ENCODE measurements at regions not wholly inside any gene's neighbourhood (a gene's known extent, or its start where the extent isn't known, plus 50 kb on each side); places are given as distances from the start of the nearest gene placed in this dataset.
"Not testable (repeated sequence)": the region's sequence is repeated elsewhere in the genome, so short reads cannot be mapped to it uniquely, and the experiment has no call there.

DNA sequence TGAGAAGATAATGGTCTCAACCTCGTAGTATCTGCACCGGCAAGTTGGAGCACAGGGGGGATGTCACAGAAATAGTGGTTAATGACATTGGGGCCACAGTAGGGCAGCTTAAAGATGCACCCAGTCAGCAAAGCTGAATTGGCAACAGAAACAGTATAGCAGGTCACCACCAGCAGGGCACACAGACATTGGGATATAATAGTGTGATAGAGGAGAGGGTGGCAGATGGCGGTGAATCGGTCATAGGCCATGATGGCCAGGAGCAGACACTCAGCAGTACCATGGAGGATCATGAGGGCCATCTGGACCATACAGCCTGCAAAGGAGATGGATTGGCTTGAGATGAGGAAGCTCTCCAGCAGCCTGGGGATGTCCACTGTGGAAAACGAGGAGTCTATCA, 106.0 kb upstream of the OR9Q1 start:
- no peak for DNase-seq (ENCODE audit: low read depth)

DNA sequence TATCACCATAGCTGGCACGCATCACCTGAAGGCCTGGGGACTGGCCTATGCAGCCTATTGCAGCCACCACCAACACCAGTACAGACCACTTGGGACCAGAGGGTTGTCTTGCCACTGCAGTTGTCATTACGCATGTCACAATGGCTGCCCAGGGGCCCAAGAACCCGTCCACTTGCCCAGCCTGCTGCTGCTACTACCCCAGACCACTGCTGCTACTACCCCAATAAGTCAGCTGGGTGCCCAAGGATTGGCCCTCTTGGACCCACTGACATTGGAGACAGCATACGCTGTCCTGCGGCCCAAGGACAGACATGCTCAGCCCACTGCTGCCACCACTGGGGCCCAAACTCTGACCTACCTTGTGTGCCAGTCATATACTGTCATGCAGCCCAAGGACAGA, 102.7 kb upstream of the OR9Q1 start:
- no peak for DNase-seq (ENCODE audit: low read depth)

DNA sequence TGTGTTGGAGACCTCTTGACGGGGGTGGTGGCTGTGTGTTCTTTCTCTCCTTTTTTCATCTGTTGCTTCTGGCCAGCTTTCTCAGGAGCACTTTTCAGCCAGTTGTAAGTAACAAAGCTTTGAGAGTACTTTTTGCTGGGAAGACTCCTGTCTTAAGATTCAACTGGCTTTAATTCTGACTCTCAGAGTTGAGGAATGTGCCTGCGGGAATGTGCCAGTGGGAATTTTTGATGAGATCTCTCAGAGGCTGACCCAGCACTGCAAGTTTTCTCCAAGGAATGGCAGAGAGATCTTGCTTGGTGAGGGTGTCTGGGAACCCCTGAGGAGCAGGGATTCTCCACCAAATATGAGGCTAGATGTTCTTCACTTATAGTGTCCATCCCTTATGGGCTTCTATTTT, 91.6 kb upstream of the OR9Q1 start:
- DNase-seq (ENCODE audit: low read depth), result no peak

DNA sequence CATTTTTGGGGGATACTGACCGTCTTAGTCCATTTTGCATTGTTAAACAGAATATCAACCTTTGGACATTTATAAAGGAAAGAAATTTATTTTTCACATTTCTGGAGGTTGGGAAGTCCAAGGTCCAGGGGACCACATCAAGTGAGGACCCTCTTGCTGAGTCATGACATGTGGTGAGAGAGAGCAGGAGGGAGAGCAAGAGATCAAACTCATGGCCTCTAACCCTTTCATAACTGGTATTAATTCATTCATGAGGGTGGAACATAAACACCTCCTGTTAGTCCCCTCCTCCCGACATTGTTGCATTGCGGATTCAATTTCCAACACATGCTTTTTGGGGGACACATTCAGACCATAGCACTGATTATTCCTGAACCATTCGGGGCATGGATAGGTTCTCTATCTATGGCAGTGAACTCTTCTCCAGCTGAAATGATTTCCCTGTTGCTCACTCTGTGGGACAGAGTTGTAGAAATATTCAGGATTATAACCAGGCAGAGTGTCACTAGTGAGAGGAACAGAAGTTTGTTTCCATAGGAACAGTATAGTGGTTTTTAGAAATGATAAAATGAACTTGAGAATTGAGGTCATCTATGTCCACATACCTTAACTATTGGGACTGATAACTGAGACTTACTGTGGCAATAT, 88.2 kb upstream of the OR9Q1 start:
- DNase-seq (ENCODE audit: low read depth), result no peak

- no peak for DNase-seq (ENCODE audit: low read depth)
Observed at GRCh38 chr11:57936050-57936418, 87.6 kb upstream of the OR9Q1 start.

GRCh38 chr11:57937431-57937830, 86.2 kb upstream of the OR9Q1 start:
- no peak for DNase-seq (ENCODE audit: low read depth)

DNA sequence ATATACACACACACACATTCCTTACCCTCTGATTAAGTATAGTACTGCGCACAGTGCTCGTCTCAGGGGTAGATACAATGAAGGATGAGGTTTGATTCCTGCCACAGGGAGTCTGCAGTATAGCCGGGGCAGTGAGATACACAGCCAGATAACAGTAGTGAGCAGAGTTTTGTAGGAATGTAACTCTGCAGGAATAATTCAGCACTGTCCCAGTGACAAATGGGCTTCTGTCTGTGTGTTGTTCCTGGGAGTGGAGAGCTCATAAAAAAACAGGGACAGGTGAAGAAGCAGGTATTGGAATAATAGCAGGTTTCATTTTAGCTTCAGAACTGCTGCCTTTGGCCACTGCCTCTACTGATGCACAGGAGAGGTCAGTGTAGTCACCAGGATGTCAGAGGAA, 85.3 kb upstream of the OR9Q1 start:
- no peak for DNase-seq (ENCODE audit: low read depth)

DNA sequence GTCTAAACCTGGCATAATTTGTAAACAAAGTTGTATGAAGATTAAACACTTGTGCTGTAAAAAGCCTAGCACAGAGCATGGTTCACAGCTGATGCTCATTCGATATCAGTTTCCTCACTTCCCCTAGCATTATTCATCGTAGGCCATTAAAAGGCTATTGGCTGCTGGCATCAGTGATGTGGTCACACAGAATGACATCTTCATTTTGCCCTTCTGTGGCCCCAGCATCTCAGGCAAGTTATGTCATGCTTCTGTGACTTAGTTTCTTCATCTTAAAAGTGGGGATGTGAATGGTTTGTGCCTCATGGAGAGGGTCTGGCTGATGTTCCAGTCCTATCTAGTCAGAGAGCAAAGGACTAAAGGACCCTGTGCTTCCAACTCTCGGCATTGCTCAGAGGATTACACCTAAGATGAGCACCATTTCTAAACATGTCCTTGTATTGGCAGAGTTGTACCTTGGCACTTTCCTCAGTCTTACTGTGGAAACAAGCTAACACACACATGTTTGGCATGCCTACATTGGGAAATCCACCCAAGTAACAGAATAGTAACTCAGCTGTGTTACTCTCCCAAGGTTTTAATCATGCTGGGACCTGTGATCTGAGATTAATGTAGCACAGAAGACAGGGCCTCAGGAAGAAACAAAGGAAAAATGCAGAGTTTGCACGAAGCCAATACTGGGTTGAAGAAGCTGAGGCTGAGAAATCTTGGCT, 83.5 kb upstream of the OR9Q1 start:
- DNase-seq (ENCODE audit: low read depth), result no peak

- DNase-seq (ENCODE audit: low read depth), result no peak
Observed at GRCh38 chr11:57941875-57942274, 81.8 kb upstream of the OR9Q1 start.

- DNase-seq (ENCODE audit: low read depth), result no peak
Observed at GRCh38 chr11:57942808-57943207, 80.9 kb upstream of the OR9Q1 start.

DNA sequence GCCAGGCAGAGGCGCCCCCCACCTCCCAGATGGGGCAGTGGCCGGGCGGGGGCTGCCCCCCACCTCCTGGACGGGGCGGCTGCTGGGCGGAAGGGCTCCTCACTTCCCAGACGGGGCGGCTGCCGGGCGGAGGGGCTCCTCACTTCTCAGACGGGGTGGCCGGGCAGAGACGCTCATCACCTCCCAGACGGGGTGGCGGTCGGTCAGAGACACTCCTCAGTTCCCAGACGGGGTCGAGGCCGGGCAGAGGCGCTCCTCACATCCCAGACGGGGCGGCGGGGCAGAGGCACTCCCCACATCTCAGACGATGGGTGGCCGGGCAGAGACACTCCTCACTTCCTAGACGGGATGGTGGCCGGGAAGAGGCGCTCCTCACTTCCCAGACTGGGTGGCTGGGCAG, 79.9 kb upstream of the OR9Q1 start:
- DNase-seq (ENCODE audit: low read depth), result not testable (repeated sequence)

DNA sequence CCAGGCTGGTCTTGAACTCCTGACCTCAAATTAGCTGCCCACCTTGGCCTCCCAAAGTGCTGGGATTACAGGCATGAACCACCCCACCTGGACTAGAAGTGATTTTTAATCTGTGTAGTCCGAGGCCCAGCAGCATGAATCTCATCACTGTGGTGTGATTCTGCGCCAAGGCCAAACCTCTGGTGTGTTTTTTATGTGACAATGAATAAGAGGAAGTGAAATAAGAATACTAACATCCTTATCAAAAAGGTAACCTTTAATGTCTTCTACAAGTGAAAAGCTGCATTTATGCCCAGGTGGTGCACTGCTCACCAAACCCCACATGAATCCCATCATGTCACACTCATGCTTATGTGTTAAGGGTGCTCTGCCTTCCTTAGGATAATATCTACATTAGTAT, 77.1 kb upstream of the OR9Q1 start:
- no peak for DNase-seq (ENCODE audit: low read depth)

GRCh38 chr11:57964660-57965059, 59.0 kb upstream of the OR9Q1 start:
- no peak for DNase-seq (ENCODE audit: low read depth)

GRCh38 chr11:57971272-57972012, 52.2 kb upstream of the OR9Q1 start:
- DNase-seq (ENCODE audit: low read depth), result no peak

DNA sequence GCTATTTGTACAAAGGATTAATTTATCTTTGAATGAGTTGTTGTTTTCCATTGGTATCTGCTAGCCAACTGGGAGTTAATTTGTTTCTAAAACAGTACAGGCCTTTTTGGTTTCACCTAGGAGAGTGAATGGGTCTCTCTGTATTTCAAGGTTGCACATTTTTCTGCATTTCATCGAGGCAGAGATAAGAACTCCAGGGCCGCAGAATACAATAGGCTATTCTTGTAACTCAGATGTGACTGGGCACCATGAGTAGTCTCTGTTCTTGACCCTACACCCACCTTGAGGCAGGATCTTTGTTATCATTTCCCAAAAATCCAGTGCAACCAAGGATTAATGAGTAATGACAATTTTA, 51.7 kb upstream of the OR9Q1 start:
- no peak for DNase-seq (ENCODE audit: low read depth)
